Adrenal gland (tissue), 5 donors: ENCODE measurements at regions not wholly inside any gene's neighbourhood (a gene's known extent, or its start where the extent isn't known, plus 50 kb on each side); places are given as distances from the start of the nearest gene placed in this dataset.
A peak's percentile ranks its signal among the peaks of the same experiment; 100 is the strongest.

Experiments
- POLR2A ChIP-seq, 2 donors: fragments of 450-650 bp; IDR thresholded peaks; one replicate each; pipeline ENCODE4 v1.6.1; 2017; ENCODE audit warnings: antibody characterized with exemption in 2 of 2, mild to moderate bottlenecking in 2 of 2, moderate library complexity in 1 of 2
- TF ChIP-seq, protein P1 (sequence below), 6 experiments: fragments of 450-650 bp in 4 of 6; fragments of 200-600 bp in 2 of 6; sonication (generic) in 1 of 6; IDR thresholded peaks; 1 replicate in 5 of 6; 2 replicates in 1 of 6; pipeline versions ENCODE4 v1.5.1 to v1.8.0; 2016 to 2021; ENCODE audit warnings: antibody characterized with exemption in 6 of 6, mild to moderate bottlenecking in 2 of 6, moderate library complexity in 1 of 6
- donor health status: DM: no; HTN: no; CAD: no.

DNA sequence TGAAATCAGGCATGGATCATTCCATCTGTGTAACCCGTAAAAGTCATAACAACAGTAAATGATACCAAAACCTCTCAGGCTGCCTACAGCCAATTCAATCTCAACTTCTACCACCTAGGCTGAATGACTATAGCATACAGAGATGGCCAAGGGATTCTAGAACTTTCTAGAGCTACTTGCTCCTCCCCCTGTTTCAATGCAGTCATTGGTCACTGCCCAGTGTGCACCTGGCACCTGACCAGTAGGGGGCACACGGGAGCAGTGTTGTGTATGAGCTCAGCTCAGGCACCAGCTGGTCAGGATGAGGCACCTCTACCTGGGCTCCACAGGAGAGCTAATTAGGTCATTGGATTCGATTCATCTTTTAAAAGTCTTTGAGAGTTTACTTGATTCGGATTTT is 86.2 kb downstream of the PLEKHG1 start:
- TF ChIP-seq, protein P1, sequence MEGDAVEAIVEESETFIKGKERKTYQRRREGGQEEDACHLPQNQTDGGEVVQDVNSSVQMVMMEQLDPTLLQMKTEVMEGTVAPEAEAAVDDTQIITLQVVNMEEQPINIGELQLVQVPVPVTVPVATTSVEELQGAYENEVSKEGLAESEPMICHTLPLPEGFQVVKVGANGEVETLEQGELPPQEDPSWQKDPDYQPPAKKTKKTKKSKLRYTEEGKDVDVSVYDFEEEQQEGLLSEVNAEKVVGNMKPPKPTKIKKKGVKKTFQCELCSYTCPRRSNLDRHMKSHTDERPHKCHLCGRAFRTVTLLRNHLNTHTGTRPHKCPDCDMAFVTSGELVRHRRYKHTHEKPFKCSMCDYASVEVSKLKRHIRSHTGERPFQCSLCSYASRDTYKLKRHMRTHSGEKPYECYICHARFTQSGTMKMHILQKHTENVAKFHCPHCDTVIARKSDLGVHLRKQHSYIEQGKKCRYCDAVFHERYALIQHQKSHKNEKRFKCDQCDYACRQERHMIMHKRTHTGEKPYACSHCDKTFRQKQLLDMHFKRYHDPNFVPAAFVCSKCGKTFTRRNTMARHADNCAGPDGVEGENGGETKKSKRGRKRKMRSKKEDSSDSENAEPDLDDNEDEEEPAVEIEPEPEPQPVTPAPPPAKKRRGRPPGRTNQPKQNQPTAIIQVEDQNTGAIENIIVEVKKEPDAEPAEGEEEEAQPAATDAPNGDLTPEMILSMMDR (IDR thresholded peaks at IDR 0.05): peak in 1 of 6 experiments; percentile 33
- no peak for TF ChIP-seq POLR2A (IDR thresholded peaks at IDR 0.05)
